ENCODE measurements at regions not wholly inside any gene's neighbourhood (a gene's known extent, or its start where the extent isn't known, plus 50 kb on each side); places are given as distances from the start of the nearest gene placed in this dataset.

GRCh38 chr18:73840319-73840945 lies 307.2 kb downstream of the FBXO15 start:
- TF ChIP-seq CTCF (IDR thresholded peaks at IDR 0.05): no peak
- TF ChIP-seq POLR2A (IDR thresholded peaks at IDR 0.05): no peak
